Activated naive CD4-positive, alpha-beta T cell treated with anti-CD3 and anti-CD28 coated beads, Interleukin-2, amount 50 U/mL, for 16 hours (primary cell): ENCODE measurements at regions not wholly inside any gene's neighbourhood (a gene's known extent, or its start where the extent isn't known, plus 50 kb on each side); places are given as distances from the start of the nearest gene placed in this dataset.
"Not testable (repeated sequence)": the region's sequence is repeated elsewhere in the genome, so short reads cannot be mapped to it uniquely, and the experiment has no call there.

Source experiments
- DNase-seq: peaks from one replicate; pipeline ENCODE4 v3.0.0-alpha.2; 2020

DNA sequence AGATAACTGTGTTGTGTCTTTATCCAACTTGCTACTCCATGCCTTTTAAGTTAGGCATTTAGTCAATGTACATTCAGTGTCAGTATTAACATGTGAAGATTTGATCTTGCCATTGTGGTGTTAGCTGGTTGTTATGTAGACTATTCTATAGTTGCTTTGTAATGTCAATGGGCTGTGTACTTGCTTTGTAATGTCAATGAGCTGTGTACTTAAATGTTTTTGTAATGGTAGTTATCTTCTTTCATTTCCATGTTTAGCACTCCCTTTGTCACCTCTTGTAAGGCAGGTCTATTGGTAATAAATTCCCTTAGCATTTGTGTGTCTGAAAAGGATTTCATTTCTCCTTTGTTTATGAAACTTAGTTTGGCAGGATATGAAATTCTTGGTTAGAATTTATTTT lies 53.4 kb downstream of the MC4R start:
- no peak for DNase-seq

GRCh38 chr18:60311676-60312360 lies 60.8 kb downstream of the MC4R start:
- DNase-seq, result no peak

GRCh38 chr18:60295674-60296073 lies 76.9 kb downstream of the MC4R start:
- no peak for DNase-seq

DNA sequence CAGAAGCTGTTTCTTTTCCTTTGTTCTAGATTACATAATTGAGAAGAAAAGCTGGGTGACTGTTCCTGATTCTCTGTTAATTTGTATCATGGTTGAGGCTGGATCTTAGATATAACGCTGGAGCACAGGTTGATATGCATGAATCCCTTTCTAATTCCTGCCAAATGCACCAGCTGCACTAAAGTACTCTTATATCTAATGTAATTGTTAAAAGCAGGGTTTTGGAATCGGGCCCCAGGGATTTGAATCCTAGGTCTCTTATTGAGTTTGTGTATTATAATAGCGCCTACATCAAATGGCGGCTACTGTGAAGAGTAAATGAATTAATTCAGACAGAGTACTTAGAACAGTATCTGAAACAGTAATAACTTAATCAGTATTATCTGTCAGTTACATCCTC lies 80.4 kb downstream of the MC4R start:
- no peak for DNase-seq

GRCh38 chr18:60279391-60279790 lies 93.2 kb downstream of the MC4R start:
- DNase-seq, result no peak

- DNase-seq, result no peak
These were observed 94.6 kb downstream of the MC4R start for GRCh38 chr18:60277855-60278480.

GRCh38 chr18:60267391-60268058 lies 105.0 kb downstream of the MC4R start:
- no peak for DNase-seq

- DNase-seq, result no peak
These were observed 106.0 kb downstream of the MC4R start for GRCh38 chr18:60266558-60266957.

DNA sequence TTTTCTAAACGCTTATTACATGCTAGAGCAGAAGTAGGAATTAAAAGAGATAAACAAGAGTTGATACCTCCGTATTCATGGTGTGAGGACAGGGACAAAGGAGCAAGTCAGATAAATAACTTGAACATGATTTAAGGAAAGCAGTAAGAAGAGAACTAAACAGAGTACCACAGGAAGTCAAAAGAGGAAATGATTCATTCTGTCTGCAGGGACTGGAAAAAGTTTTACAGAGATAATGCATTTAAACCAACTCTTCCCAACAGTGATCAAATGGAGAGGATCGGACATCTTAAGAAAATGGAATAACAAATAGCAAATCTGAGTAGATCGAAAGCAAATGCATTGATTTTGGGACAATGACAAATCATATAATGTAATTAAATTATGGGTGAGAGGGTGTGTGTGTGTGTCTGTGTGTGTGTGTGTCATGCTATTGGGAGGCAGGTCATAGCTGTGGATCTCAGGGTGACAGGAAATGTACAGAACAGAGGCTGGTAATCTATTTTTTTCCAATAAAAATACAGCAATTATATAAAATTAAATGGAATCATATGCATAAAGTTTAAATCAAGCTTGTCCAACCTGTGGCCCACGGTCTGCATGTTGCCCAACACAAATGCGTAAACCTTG lies 113.4 kb downstream of the MC4R start:
- no peak for DNase-seq

DNA sequence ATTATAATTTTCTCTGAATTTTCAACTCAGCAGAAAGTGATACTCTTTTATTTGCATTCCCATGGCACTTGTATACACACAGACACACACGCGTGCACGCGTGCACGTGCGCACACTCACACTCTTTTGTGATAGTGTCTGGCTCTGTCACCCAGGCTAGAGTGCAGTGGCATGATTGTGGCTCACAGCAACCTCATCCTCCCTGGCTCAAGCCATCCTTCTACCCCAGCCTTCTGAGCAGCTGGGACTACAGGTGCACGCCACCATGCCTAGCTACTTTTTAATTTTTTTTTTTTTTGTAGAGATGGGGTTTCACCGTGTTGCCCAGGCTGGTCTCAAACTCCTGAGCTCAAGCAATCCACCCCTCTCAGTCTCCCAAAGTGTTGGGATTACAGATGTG lies 123.2 kb downstream of the MC4R start:
- no peak for DNase-seq

DNA sequence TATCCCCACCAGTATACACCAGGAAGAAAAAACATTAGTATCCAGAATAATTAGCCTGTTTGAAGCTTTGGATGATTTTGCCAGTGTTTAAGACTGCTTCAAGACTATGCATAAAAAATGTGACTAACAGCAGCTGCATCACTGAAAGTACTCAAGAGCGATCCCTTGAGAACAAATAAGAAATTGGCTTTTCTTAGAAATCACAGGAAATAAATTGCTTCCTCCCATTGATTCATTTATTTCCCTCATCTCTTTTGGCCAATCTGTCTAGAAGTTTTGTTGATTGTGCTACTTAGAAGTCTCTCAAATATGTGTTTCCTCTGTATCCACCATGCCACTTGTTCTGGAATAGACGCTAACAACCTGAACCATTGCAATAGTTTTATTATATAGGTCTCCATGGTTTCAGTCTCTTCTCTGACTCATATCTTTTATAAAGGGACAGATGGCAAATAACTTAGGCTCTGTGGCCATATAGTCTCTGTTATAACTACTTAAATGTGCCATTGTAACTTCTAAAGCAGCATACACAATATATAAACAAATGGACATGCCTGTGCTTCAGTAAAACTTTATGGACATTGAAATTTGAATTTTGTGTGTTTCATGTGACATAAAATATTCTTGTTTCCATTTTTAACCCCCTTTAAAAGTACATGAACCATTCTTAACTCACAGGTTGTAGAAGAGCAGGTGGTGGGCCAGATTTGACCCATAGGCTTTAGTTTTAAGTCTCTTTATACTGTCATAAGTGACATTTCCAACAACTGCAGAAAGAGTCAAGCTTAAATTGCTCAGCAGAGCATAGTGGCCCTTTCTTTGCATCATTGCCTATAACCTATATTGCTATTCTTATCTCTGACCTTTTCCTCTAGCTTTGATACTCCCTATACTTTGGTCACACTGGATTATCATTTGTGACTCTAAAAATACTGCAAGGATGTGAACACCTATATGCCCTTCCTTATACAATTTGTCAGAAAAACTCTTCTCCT lies 123.9 kb downstream of the MC4R start:
- no peak for DNase-seq

GRCh38 chr18:60247103-60247502 lies 125.5 kb downstream of the MC4R start:
- DNase-seq, result no peak

DNA sequence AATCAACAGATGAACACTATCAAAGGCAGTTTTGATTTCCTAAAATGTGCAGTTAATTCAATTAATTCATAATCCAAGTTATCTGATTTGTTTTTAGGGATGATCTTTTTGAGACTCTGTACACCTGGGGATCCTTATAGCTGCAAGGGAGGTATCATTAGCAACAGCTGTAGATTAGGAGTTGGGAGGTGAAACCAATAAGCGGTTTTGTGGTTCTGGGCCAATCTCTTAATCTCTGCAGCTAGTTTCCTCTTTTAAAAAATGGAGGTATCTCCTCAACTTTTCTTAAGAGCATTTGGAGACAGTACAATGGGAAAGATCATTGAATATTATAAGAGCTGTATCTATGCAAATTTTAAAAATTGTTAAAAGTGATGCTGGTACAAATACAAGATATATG lies 126.0 kb downstream of the MC4R start:
- DNase-seq, result no peak

GRCh38 chr18:60245096-60245495 lies 127.5 kb downstream of the MC4R start:
- no peak for DNase-seq

- DNase-seq, result not testable (repeated sequence)
These were observed 133.4 kb downstream of the MC4R start for GRCh38 chr18:60239024-60239710.

GRCh38 chr18:60235164-60235563 lies 137.4 kb downstream of the MC4R start:
- no peak for DNase-seq

GRCh38 chr18:60232541-60232940 lies 140.0 kb downstream of the MC4R start:
- no peak for DNase-seq

- DNase-seq, result no peak
These were observed 143.7 kb downstream of the MC4R start for GRCh38 chr18:60228609-60229595.

- DNase-seq, result no peak
These were observed 157.1 kb downstream of the MC4R start for GRCh38 chr18:60215432-60215831.

- no peak for DNase-seq
These were observed 163.5 kb downstream of the MC4R start for GRCh38 chr18:60209042-60209441.

DNA sequence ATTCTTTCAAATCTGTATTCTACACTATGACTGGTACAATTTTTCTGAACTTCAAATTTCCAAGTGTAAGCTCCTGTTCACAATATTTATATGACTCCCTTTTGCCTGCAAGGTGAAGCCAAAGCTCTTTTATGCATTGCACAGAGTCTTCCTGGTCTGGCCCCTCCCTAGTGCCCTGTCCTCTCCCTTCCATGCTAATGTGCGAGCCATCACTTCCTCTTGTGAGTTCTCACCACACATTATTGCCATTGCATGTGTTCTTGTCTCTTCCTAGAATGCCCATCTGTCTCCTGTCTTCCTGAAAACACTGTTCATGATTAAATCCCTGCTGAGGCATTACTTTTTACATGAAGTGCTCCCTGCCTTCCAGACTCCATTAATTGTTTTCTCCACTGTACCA lies 169.9 kb downstream of the MC4R start:
- no peak for DNase-seq
